ENCODE measurements at regions not wholly inside any gene's neighbourhood (a gene's known extent, or its start where the extent isn't known, plus 50 kb on each side); places are given as distances from the start of the nearest gene placed in this dataset.

GRCh38 chr16:72609933-72610332, 438.0 kb upstream of the PMFBP1 start:
- no peaks in the 10 kb centered on the region for H3K9me3 Mint-ChIP-seq (ENCODE audit: unreplicated experiment)
- no peak for TF ChIP-seq CTCF (IDR thresholded peaks at IDR 0.05; ENCODE audit: unreplicated experiment)
- no peak for DNase-seq (ENCODE audit: low spot score)
- no peaks in the 10 kb centered on the region for H3K4me1 Mint-ChIP-seq (ENCODE audit: unreplicated experiment)
- no peaks in the 10 kb centered on the region for H3K36me3 Mint-ChIP-seq (ENCODE audit: low read depth, unreplicated experiment)
- no peaks in the 10 kb centered on the region for H3K27me3 Mint-ChIP-seq (ENCODE audit: unreplicated experiment)
- H3K4me3 Mint-ChIP-seq (ENCODE audit: unreplicated experiment), result no peak overlapping the region
- H3K27ac Mint-ChIP-seq (ENCODE audit: unreplicated experiment), result no peak overlapping the region

GRCh38 chr16:72609066-72609465, 437.1 kb upstream of the PMFBP1 start:
- no peak for TF ChIP-seq CTCF (IDR thresholded peaks at IDR 0.05; ENCODE audit: unreplicated experiment)
- no peaks in the 10 kb centered on the region for H3K9me3 Mint-ChIP-seq (ENCODE audit: unreplicated experiment)
- H3K27me3 Mint-ChIP-seq (ENCODE audit: unreplicated experiment), result no peaks in the 10 kb centered on the region
- H3K27ac Mint-ChIP-seq (ENCODE audit: unreplicated experiment), result no peak overlapping the region
- H3K4me1 Mint-ChIP-seq (ENCODE audit: unreplicated experiment), result no peaks in the 10 kb centered on the region
- H3K36me3 Mint-ChIP-seq (ENCODE audit: low read depth, unreplicated experiment), result no peaks in the 10 kb centered on the region
- no peak overlapping the region for H3K4me3 Mint-ChIP-seq (ENCODE audit: unreplicated experiment)
- DNase-seq (ENCODE audit: low spot score), result no peak

GRCh38 chr16:72604375-72604774, 432.4 kb upstream of the PMFBP1 start:
- DNase-seq (ENCODE audit: low spot score), result no peak
- Mint-ChIP-seq H3K4me1 (ENCODE audit: unreplicated experiment) (no peaks in the 10 kb centered on the region), H3K27ac (ENCODE audit: unreplicated experiment) (no peak overlapping the region), H3K9me3 (ENCODE audit: unreplicated experiment) (no peaks in the 10 kb centered on the region), H3K36me3 (ENCODE audit: low read depth, unreplicated experiment) (no peaks in the 10 kb centered on the region), H3K4me3 (ENCODE audit: unreplicated experiment) (no peak overlapping the region), H3K27me3 (ENCODE audit: unreplicated experiment) (no peaks in the 10 kb centered on the region)
- no peak for TF ChIP-seq CTCF (IDR thresholded peaks at IDR 0.05; ENCODE audit: unreplicated experiment)

GRCh38 chr16:72602499-72602898, 430.5 kb upstream of the PMFBP1 start:
- DNase-seq (ENCODE audit: low spot score), result no peak
- no peak for TF ChIP-seq CTCF (IDR thresholded peaks at IDR 0.05; ENCODE audit: unreplicated experiment)
- Mint-ChIP-seq H3K27ac (ENCODE audit: unreplicated experiment) (no peak overlapping the region), H3K36me3 (ENCODE audit: low read depth, unreplicated experiment) (no peaks in the 10 kb centered on the region), H3K27me3 (ENCODE audit: unreplicated experiment) (peaks cover 1% of the 10 kb centered on the region), H3K9me3 (ENCODE audit: unreplicated experiment) (no peaks in the 10 kb centered on the region), H3K4me3 (ENCODE audit: unreplicated experiment) (no peak overlapping the region), H3K4me1 (ENCODE audit: unreplicated experiment) (no peaks in the 10 kb centered on the region)

GRCh38 chr16:72598696-72599095, 426.7 kb upstream of the PMFBP1 start:
- H3K36me3 Mint-ChIP-seq (ENCODE audit: low read depth, unreplicated experiment), result no peaks in the 10 kb centered on the region
- H3K27me3 Mint-ChIP-seq (ENCODE audit: unreplicated experiment), result peaks cover 1% of the 10 kb centered on the region
- no peak for DNase-seq (ENCODE audit: low spot score)
- no peaks in the 10 kb centered on the region for H3K4me1 Mint-ChIP-seq (ENCODE audit: unreplicated experiment)
- H3K9me3 Mint-ChIP-seq (ENCODE audit: unreplicated experiment), result no peaks in the 10 kb centered on the region
- TF ChIP-seq CTCF (IDR thresholded peaks at IDR 0.05; ENCODE audit: unreplicated experiment), result no peak
- H3K27ac Mint-ChIP-seq (ENCODE audit: unreplicated experiment), result no peak overlapping the region
- no peak overlapping the region for H3K4me3 Mint-ChIP-seq (ENCODE audit: unreplicated experiment)

All from endothelial cell (in vitro differentiated cells).